ENCODE measurements at regions not wholly inside any gene's neighbourhood (a gene's known extent, or its start where the extent isn't known, plus 50 kb on each side); places are given as distances from the start of the nearest gene placed in this dataset.

DNA sequence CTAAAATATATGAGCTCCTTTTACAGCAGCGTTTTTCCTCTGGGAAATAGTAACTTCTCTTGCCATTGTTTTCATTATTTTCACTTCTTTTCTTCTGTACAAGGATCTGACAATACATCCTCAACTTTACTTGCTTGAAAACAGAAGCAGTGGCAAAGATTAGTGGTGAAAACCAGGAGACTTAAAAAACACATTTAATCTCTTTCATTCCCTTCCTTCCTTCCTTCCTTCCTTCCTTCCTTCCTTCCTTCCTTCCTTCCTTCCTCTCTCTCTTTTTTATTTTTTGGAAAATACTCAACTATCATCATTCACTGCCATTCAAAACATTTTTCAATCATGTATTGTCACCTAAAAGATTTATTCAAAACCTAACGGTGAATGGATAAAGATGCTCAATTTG, 1411.4 kb downstream of the NCAM2 start:
- TF ChIP-seq EZH2 (IDR thresholded peaks at IDR 0.05) (no peak), EZH2phosphoT487 (IDR thresholded peaks at IDR 0.05) (no peak)
- TF ChIP-seq, protein P1, sequence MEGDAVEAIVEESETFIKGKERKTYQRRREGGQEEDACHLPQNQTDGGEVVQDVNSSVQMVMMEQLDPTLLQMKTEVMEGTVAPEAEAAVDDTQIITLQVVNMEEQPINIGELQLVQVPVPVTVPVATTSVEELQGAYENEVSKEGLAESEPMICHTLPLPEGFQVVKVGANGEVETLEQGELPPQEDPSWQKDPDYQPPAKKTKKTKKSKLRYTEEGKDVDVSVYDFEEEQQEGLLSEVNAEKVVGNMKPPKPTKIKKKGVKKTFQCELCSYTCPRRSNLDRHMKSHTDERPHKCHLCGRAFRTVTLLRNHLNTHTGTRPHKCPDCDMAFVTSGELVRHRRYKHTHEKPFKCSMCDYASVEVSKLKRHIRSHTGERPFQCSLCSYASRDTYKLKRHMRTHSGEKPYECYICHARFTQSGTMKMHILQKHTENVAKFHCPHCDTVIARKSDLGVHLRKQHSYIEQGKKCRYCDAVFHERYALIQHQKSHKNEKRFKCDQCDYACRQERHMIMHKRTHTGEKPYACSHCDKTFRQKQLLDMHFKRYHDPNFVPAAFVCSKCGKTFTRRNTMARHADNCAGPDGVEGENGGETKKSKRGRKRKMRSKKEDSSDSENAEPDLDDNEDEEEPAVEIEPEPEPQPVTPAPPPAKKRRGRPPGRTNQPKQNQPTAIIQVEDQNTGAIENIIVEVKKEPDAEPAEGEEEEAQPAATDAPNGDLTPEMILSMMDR (IDR thresholded peaks at IDR 0.05) = no peak
- H3K27ac Mint-ChIP-seq = no peak overlapping the region

DNA sequence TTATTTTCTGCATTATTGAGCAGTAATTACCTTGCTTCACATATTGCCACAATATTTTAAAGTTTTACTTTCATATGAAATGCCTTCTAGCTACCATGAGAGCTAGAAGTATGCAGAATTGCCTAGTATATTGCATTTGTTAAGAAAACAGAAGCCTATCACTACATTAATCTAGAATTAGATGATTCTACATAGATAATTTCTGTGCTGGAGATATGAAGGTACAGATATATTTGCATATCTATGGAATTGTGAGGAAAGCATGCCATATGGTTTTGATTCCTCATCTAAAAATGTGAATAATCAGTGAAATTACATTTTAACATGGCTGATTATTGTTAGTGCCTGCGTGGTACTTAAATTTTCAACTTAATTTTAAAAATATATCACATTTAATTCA, 1418.3 kb downstream of the NCAM2 start:
- Histone ChIP-seq H3K27me3 (no peaks in the 10 kb centered on the region), H3K9me3 (ENCODE audit: low read depth) (no peaks in the 10 kb centered on the region), H3K4me1 (no peaks in the 10 kb centered on the region), H3K4me2 (no peak overlapping the region), H3K9ac (no peak overlapping the region), H3K27ac (no peak overlapping the region), H3K36me3 (no peaks in the 10 kb centered on the region), H3F3A (ENCODE audit: low read depth) (no peaks in the 10 kb centered on the region), H4K20me1 (ENCODE audit: low read depth) (no peaks in the 10 kb centered on the region), H3K79me2 (ENCODE audit: low read depth) (no peaks in the 10 kb centered on the region), H2AFZ (replicated peaks) (no peak overlapping the region), H3K4me3 (no peak overlapping the region)
- no peak overlapping the region for H3K4me3 Mint-ChIP-seq
- no peaks in the 10 kb centered on the region for H3K9me3 Mint-ChIP-seq
- H3K36me3 Mint-ChIP-seq = no peaks in the 10 kb centered on the region
- DNase-seq (ENCODE audit: low spot score) = no peak
- H3K4me1 Mint-ChIP-seq = no peaks in the 10 kb centered on the region
- peaks cover 2% of the 10 kb centered on the region for H3K27me3 Mint-ChIP-seq (ENCODE audit: insufficient read depth, low read depth)
- TF ChIP-seq, protein P1 (IDR thresholded peaks at IDR 0.05) = no peak
- no peak for TF ChIP-seq EZH2phosphoT487 (IDR thresholded peaks at IDR 0.05)
- TF ChIP-seq EZH2 (IDR thresholded peaks at IDR 0.05) = no peak
- no peak overlapping the region for H3K27ac Mint-ChIP-seq

More for the DNA sequence above, 1411.4 kb downstream of the NCAM2 start:
- Histone ChIP-seq H3K4me3 (no peak overlapping the region), H3K27me3 (no peaks in the 10 kb centered on the region), H4K20me1 (ENCODE audit: low read depth) (no peaks in the 10 kb centered on the region), H3K9ac (no peak overlapping the region), H3K9me3 (ENCODE audit: low read depth) (no peaks in the 10 kb centered on the region), H3K4me1 (peaks cover 8% of the 10 kb centered on the region), H3K27ac (no peak overlapping the region), H3F3A (ENCODE audit: low read depth) (no peaks in the 10 kb centered on the region), H3K79me2 (ENCODE audit: low read depth) (no peaks in the 10 kb centered on the region), H2AFZ (replicated peaks) (no peak overlapping the region), H3K4me2 (no peak overlapping the region), H3K36me3 (no peaks in the 10 kb centered on the region)
- no peak overlapping the region for H3K4me3 Mint-ChIP-seq
- H3K9me3 Mint-ChIP-seq = no peaks in the 10 kb centered on the region
- H3K36me3 Mint-ChIP-seq = no peaks in the 10 kb centered on the region
- no peak for DNase-seq (ENCODE audit: low spot score)
- H3K27me3 Mint-ChIP-seq (ENCODE audit: insufficient read depth, low read depth) = no peaks in the 10 kb centered on the region
- no peaks in the 10 kb centered on the region for H3K4me1 Mint-ChIP-seq

DNA sequence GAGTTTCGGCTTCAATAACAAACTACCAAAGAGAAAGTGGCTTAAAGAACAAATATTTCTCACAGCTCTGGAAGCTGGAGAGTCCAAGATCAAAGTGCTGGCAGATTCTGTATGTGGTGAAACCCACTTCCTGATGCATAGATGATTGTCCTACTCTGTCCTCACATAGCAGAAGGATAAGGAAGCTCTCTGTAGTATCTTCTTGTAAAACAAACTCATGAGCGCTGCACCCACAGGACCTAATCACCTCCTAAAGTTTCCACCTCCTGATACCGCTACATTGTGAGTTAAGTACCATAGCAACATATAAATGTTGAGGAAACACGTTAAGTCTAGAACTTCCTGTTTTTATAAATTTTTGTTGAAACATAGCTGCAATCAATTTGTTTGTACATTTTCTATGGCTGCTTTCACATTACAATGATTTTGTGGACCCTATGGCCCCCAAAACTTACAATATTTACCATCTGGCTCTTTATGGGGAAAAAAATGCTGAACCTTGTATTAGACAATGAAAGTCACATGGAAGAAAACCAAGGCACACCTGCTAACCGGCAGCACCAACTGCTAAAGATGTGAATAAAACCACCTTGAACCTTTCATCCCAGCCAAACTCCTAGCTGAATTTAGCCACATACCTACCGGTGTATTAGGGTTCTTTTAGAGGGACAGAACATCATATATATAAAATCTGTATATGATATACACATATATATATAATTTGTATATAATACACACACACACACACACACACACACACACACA, 1423.4 kb downstream of the NCAM2 start:
- Histone ChIP-seq H3K4me3 (no peak overlapping the region), H3K4me2 (no peak overlapping the region), H3K79me2 (ENCODE audit: low read depth) (no peaks in the 10 kb centered on the region), H3K9me3 (ENCODE audit: low read depth) (no peaks in the 10 kb centered on the region), H3K27me3 (no peaks in the 10 kb centered on the region), H3K4me1 (no peaks in the 10 kb centered on the region), H3K9ac (no peak overlapping the region), H3K27ac (no peak overlapping the region), H3F3A (ENCODE audit: low read depth) (no peaks in the 10 kb centered on the region), H4K20me1 (ENCODE audit: low read depth) (no peaks in the 10 kb centered on the region), H2AFZ (replicated peaks) (no peak overlapping the region), H3K36me3 (no peaks in the 10 kb centered on the region)
- H3K27ac Mint-ChIP-seq = no peak overlapping the region
- TF ChIP-seq, protein P1 (IDR thresholded peaks at IDR 0.05) = no peak
- TF ChIP-seq EZH2 (IDR thresholded peaks at IDR 0.05) (no peak), EZH2phosphoT487 (IDR thresholded peaks at IDR 0.05) (no peak)
- no peaks in the 10 kb centered on the region for H3K27me3 Mint-ChIP-seq (ENCODE audit: insufficient read depth, low read depth)
- H3K9me3 Mint-ChIP-seq = no peaks in the 10 kb centered on the region
- no peak for DNase-seq (ENCODE audit: low spot score)
- no peak overlapping the region for H3K4me3 Mint-ChIP-seq
- no peaks in the 10 kb centered on the region for H3K4me1 Mint-ChIP-seq
- H3K36me3 Mint-ChIP-seq = no peaks in the 10 kb centered on the region

All from neural progenitor cell (in vitro differentiated cells).